Adrenal gland (tissue), 5 donors: ENCODE measurements at regions not wholly inside any gene's neighbourhood (a gene's known extent, or its start where the extent isn't known, plus 50 kb on each side); places are given as distances from the start of the nearest gene placed in this dataset.

Experiments
- POLR2A ChIP-seq, 2 donors: fragments of 450-650 bp; IDR thresholded peaks; one replicate each; pipeline ENCODE4 v1.6.1; 2017; ENCODE audit warnings: antibody characterized with exemption in 2 of 2, mild to moderate bottlenecking in 2 of 2, moderate library complexity in 1 of 2
- TF ChIP-seq, protein P1 (sequence below), 6 experiments: fragments of 450-650 bp in 4 of 6; fragments of 200-600 bp in 2 of 6; sonication (generic) in 1 of 6; IDR thresholded peaks; 1 replicate in 5 of 6; 2 replicates in 1 of 6; pipeline versions ENCODE4 v1.5.1 to v1.8.0; 2016 to 2021; ENCODE audit warnings: antibody characterized with exemption in 6 of 6, mild to moderate bottlenecking in 2 of 6, moderate library complexity in 1 of 6
- donor health status: DM: no; HTN: no; CAD: no.

DNA sequence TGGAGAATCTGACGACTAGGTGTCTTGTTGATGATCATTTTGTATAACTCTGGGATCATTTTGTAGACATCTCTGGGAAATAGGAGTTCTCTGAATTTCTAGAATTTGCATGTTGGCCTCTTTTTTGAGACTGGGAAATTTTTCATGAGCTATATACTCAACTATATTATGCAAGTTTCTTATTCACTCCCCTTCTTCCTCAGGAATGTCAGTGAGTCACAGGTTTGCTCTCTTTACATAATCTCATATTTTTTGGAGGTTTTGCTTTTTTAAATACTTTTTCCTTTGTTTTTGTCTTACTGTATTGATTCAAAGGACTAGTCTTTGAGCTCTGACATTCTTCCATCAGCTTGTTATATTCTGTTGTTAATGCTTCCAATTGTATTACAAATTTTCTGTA lies 1324.2 kb downstream of the TECRL start:
- TF ChIP-seq, protein P1, sequence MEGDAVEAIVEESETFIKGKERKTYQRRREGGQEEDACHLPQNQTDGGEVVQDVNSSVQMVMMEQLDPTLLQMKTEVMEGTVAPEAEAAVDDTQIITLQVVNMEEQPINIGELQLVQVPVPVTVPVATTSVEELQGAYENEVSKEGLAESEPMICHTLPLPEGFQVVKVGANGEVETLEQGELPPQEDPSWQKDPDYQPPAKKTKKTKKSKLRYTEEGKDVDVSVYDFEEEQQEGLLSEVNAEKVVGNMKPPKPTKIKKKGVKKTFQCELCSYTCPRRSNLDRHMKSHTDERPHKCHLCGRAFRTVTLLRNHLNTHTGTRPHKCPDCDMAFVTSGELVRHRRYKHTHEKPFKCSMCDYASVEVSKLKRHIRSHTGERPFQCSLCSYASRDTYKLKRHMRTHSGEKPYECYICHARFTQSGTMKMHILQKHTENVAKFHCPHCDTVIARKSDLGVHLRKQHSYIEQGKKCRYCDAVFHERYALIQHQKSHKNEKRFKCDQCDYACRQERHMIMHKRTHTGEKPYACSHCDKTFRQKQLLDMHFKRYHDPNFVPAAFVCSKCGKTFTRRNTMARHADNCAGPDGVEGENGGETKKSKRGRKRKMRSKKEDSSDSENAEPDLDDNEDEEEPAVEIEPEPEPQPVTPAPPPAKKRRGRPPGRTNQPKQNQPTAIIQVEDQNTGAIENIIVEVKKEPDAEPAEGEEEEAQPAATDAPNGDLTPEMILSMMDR (IDR thresholded peaks at IDR 0.05), result no peak
- TF ChIP-seq POLR2A (IDR thresholded peaks at IDR 0.05), result no peak
